ENCODE measurements at regions not wholly inside any gene's neighbourhood (a gene's known extent, or its start where the extent isn't known, plus 50 kb on each side); places are given as distances from the start of the nearest gene placed in this dataset.
A peak's percentile ranks its signal among the peaks of the same experiment; 100 is the strongest.

- no peak for FAIRE-seq
- TF ChIP-seq, protein P1, sequence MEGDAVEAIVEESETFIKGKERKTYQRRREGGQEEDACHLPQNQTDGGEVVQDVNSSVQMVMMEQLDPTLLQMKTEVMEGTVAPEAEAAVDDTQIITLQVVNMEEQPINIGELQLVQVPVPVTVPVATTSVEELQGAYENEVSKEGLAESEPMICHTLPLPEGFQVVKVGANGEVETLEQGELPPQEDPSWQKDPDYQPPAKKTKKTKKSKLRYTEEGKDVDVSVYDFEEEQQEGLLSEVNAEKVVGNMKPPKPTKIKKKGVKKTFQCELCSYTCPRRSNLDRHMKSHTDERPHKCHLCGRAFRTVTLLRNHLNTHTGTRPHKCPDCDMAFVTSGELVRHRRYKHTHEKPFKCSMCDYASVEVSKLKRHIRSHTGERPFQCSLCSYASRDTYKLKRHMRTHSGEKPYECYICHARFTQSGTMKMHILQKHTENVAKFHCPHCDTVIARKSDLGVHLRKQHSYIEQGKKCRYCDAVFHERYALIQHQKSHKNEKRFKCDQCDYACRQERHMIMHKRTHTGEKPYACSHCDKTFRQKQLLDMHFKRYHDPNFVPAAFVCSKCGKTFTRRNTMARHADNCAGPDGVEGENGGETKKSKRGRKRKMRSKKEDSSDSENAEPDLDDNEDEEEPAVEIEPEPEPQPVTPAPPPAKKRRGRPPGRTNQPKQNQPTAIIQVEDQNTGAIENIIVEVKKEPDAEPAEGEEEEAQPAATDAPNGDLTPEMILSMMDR (IDR thresholded peaks at IDR 0.05; ENCODE audit: insufficient read depth, missing control alignments) = no peak
- DNase-seq (ENCODE audit: insufficient read length, low spot score) = no peak
Observed at GRCh38 chr5:71862507-71863060, 143.5 kb downstream of the CARTPT start.

GRCh38 chr5:71864730-71865601 is 145.9 kb downstream of the CARTPT start:
- TF ChIP-seq, protein P1 (IDR thresholded peaks at IDR 0.05; ENCODE audit: insufficient read depth, missing control alignments) = no peak
- FAIRE-seq = no peak
- no peak for DNase-seq (ENCODE audit: insufficient read length, low spot score)

GRCh38 chr5:71865665-71866320 is 146.7 kb downstream of the CARTPT start:
- FAIRE-seq = no peak
- TF ChIP-seq, protein P1 (IDR thresholded peaks at IDR 0.05; ENCODE audit: insufficient read depth, missing control alignments) = no peak
- DNase-seq (ENCODE audit: insufficient read length, low spot score) = no peak

DNA sequence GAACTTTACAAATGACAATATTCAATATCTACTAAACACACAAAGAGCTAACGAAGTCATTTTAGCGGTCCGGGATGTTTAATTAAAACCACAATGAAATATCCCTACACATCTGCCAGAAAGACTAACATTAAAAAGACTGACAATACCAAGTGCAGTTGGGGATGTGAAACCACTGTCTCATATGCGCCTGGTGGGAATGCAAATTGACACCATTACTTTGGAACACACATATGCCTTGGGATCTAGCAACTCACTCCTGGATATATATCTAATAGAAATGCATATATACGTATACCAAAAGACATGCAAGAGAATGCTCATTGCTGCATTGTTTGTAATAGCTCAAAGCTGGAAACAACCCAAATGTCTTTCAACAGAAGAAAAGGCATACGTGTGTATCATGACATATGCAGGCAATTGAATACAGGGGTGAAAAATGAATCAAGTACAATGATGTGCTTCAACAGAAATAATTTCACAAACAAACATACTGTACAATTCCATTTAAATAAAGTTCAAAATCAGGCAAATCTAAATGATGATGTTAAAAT is 153.3 kb downstream of the CARTPT start:
- TF ChIP-seq, protein P1 (IDR thresholded peaks at IDR 0.05; ENCODE audit: insufficient read depth, missing control alignments) = no peak
- DNase-seq (ENCODE audit: insufficient read length, low spot score) = no peak
- peak; percentile 38 for FAIRE-seq

DNA sequence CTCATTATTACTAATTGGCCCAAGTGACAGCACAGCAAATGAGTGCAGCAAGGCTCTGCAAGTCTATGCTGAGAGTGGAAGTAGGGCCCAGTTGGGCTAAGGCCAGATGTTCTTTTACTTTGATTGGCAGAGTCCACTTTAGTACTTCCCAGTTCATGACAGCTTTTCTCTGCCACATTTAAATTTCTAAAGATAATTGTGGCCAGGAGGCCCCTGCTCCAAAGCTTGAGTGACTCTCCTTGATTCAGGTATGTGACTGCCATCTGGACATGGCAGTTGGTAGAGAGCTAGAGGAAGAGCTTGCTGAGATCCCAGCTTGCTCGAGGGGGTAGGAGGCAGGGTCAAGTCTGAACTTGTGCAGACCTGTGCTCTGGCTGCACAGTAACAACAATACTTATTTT is 154.1 kb downstream of the CARTPT start:
- DNase-seq (ENCODE audit: insufficient read length, low spot score) = no peak
- no peak for FAIRE-seq

DNA sequence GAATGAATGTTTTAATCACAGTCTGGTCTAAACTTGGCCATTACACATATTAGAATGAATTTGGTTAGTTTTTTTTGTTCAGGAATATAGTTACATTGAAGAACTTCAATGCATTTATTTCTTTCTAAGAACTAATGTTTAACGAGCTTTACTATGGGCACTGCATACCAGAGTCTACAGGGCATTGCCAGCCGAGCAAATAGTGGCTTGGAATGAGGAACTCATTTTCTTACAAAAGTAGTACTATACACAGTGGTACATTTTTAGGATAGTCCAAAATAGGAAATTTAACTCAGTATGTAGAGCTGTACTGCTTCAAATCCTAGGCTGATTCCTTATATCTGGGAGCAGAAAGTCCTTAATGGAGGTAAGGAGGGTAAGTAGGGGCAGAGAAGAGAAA is 155.4 kb downstream of the CARTPT start:
- no peak for DNase-seq (ENCODE audit: insufficient read length, low spot score)
- TF ChIP-seq, protein P1 (IDR thresholded peaks at IDR 0.05; ENCODE audit: insufficient read depth, missing control alignments) = no peak
- FAIRE-seq = no peak

More for the DNA sequence above, 154.1 kb downstream of the CARTPT start:
- TF ChIP-seq, protein P1 (IDR thresholded peaks at IDR 0.05; ENCODE audit: insufficient read depth, missing control alignments) = no peak
